ENCODE measurements at regions not wholly inside any gene's neighbourhood (a gene's known extent, or its start where the extent isn't known, plus 50 kb on each side); places are given as distances from the start of the nearest gene placed in this dataset.
"Not testable (repeated sequence)": the region's sequence is repeated elsewhere in the genome, so short reads cannot be mapped to it uniquely, and the experiment has no call there.

DNA sequence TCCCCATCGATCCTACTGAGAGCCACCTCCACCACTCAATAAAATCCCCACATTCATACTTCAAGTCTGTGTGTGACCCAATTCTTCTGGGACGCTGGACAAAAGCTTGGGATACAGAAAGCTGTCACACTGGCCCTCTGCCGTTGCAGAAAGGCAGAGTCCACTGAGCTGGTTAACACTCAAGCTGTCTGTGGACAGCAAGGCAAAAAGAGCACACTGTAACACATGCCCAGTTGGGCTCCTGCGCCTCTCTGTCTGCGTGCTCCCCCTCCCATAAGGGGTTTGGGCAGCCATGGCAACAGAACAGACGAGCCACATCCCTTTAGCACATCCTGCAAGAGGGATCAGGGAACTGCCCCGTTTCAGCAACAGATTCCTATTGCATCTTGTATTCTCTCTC, 106.9 kb upstream of the RGPD4 start:
- no peak overlapping the region for H3K4me3 ChIP-seq (ENCODE audit: control insufficient read depth, low read depth, low read length)
- no peak for DNase-seq (ENCODE audit: low read depth)
- TF ChIP-seq CTCF (IDR thresholded peaks at IDR 0.05; ENCODE audit: control insufficient read depth, insufficient read depth, low read depth, low read length, missing control alignments): no peak

DNA sequence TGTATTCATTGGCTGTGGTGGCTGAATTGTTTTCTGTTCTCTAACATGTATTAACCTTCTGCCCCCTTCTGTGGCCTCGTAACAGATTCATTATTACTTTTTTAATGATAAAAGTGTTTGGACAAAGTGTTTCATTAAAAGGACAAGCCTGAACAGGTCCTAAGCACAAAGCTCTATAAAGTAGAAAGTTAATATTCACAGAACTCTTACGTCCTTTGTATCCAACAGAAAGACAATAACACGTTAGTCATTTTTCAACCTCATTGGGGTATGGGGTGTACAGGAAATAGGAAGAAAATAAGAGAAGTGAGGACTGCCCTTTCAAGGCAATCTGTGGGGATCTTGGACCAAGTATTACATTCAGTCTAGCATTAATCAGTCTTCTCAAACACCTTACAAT, 105.5 kb upstream of the RGPD4 start:
- TF ChIP-seq CTCF (IDR thresholded peaks at IDR 0.05; ENCODE audit: control insufficient read depth, insufficient read depth, low read depth, low read length, missing control alignments): no peak
- DNase-seq (ENCODE audit: low read depth): no peak

GRCh38 chr2:107721586-107721985, 105.1 kb upstream of the RGPD4 start:
- no peak overlapping the region for H3K4me3 ChIP-seq (ENCODE audit: control insufficient read depth, low read depth, low read length)
- DNase-seq (ENCODE audit: low read depth): no peak
- no peak for TF ChIP-seq CTCF (IDR thresholded peaks at IDR 0.05; ENCODE audit: control insufficient read depth, insufficient read depth, low read depth, low read length, missing control alignments)

More for the DNA sequence above, 105.5 kb upstream of the RGPD4 start:
- H3K4me3 ChIP-seq (ENCODE audit: control insufficient read depth, low read depth, low read length): no peak overlapping the region

GRCh38 chr2:107725824-107726223, 100.9 kb upstream of the RGPD4 start:
- not testable (repeated sequence) for H3K4me3 ChIP-seq (ENCODE audit: control insufficient read depth, low read depth, low read length); DNase-seq (ENCODE audit: low read depth)

DNA sequence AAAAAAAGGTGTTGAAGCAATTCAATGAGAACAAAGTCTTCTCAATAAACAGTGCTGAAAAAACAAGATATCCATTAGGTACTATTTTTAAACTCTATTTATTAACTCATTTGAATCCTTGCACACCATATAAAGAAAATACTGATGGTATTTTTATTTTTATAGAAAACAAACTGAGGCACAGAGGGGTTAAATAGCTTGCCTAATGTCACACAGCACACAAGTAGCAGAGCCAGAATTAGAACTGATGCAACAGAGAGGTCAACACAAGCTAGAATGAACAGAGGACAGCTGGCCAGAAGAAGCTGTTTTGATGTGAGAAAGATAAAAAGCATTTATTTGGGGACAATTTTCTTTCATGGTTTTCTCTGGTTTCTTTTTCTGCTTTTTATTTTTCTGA, 99.4 kb upstream of the RGPD4 start:
- TF ChIP-seq CTCF (IDR thresholded peaks at IDR 0.05; ENCODE audit: control insufficient read depth, insufficient read depth, low read depth, low read length, missing control alignments): no peak
- no peak for DNase-seq (ENCODE audit: low read depth)
- H3K4me3 ChIP-seq (ENCODE audit: control insufficient read depth, low read depth, low read length): no peak overlapping the region

DNA sequence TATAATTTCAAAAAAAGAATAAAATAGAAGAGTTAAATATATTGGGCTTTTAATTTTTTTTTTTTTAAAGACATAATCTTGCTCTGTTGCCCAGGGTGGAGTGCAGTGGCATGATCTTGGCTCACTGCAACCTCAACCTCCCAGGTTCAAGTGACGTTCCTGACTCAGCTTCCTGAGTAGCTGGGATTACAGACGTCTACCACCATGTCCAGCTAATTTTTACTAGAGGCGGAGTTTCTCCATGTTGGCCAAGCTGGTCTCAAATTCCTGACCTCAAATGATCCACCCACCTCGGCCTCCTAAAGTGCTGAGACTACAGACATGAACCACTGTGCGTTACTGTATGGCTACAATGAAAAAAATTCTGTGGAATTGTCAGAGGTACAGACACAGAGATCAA, 98.1 kb upstream of the RGPD4 start:
- no peak for DNase-seq (ENCODE audit: low read depth)
- TF ChIP-seq CTCF (IDR thresholded peaks at IDR 0.05; ENCODE audit: control insufficient read depth, insufficient read depth, low read depth, low read length, missing control alignments): no peak
- no peak overlapping the region for H3K4me3 ChIP-seq (ENCODE audit: control insufficient read depth, low read depth, low read length)

DNA sequence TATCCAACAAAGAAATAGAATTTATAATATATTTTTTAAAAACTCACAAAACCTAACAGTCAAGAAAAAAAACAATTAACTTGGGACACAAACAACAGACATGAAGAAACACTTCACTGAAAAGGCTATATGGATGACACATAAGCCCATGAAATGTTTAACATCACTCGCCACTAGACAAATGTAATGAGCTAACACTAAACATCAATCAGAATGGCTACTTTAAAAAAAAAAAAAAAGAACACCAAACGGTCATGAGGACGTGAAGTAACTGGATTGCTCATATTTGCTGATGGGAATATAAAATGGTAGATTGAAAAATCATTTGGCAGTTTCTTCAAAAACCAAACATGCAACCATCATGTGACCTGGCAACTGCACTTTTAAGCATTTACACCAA, 97.3 kb upstream of the RGPD4 start:
- H3K4me3 ChIP-seq (ENCODE audit: control insufficient read depth, low read depth, low read length): no peak overlapping the region
- DNase-seq (ENCODE audit: low read depth): no peak
- no peak for TF ChIP-seq CTCF (IDR thresholded peaks at IDR 0.05; ENCODE audit: control insufficient read depth, insufficient read depth, low read depth, low read length, missing control alignments)

Data from AG09309 (cell line).